WERI-Rb-1 (cell line): ENCODE measurements at regions not wholly inside any gene's neighbourhood (a gene's known extent, or its start where the extent isn't known, plus 50 kb on each side); places are given as distances from the start of the nearest gene placed in this dataset.
"Not testable (repeated sequence)": the region's sequence is repeated elsewhere in the genome, so short reads cannot be mapped to it uniquely, and the experiment has no call there.

Experiments used
- DNase-seq: peaks from one replicate; pipeline ENCODE4 v3.0.0-alpha.2; 2020
- H3K27ac ChIP-seq: fragments of 250-450 bp; sonication (Bioruptor Pico); 2 replicates; pipeline ENCODE4 v1.5.1; 2020; ENCODE audit warnings: mild to moderate bottlenecking, moderate library complexity
- H3K27me3 ChIP-seq: fragments of 250-450 bp; sonication (Bioruptor Pico); 2 replicates; pipeline ENCODE4 v1.5.1; 2021; ENCODE audit warnings: mild to moderate bottlenecking, low read depth, moderate library complexity; ENCODE audit not compliant: insufficient read depth, severe bottlenecking
- H3K36me3 ChIP-seq: fragments of 250-450 bp; sonication (Bioruptor Pico); 2 replicates; pipeline ENCODE4 v1.5.1; 2020; ENCODE audit warnings: mild to moderate bottlenecking, moderate library complexity
- H3K4me3 ChIP-seq: 2 replicates; pipeline ENCODE4 v1.5.1; 2011; ENCODE audit warnings: low read depth, mild to moderate bottlenecking, control low read depth, low read length
- H3K9me3 ChIP-seq: fragments of 250-450 bp; sonication (Bioruptor Pico); 2 replicates; pipeline ENCODE4 v1.5.1; 2021; ENCODE audit warnings: mild to moderate bottlenecking, moderate library complexity; ENCODE audit not compliant: severe bottlenecking
- CTCF ChIP-seq: IDR thresholded peaks from 2 replicates; pipeline ENCODE4 v1.5.1; 2011; ENCODE audit warnings: low read depth, mild to moderate bottlenecking, control low read depth, inconsistent platforms, low read length

DNA sequence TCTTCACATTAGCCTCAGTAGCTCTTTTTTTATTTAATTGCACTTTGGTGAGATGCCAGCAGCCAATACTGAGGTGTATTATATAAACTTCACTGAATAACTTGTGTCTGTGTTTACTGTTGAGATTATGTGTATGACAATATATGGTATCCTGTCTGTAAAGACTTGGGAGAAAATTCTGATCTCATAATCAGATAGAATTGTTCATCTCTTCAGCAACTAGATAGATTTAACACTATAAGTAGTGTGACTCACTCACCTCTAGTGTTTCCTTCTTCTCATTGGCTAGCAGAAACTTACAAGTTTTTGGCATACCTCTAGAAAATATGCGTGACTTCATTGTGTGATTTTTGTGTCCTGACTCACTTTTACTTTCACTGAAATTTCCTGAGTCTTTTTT lies 67.6 kb upstream of the TGFBR2 start:
- no peak for DNase-seq
- Histone ChIP-seq H3K9me3 (no peaks in the 10 kb centered on the region), H3K27ac (no peak overlapping the region), H3K36me3 (no peaks in the 10 kb centered on the region), H3K27me3 (no peaks in the 10 kb centered on the region), H3K4me3 (no peak overlapping the region)
- TF ChIP-seq CTCF: no peak

- Histone ChIP-seq H3K27me3 (no peaks in the 10 kb centered on the region), H3K4me3 (no peak overlapping the region), H3K27ac (no peak overlapping the region), H3K9me3 (no peaks in the 10 kb centered on the region), H3K36me3 (no peaks in the 10 kb centered on the region)
- DNase-seq: no peak
- TF ChIP-seq CTCF: no peak
Measured at GRCh38 chr3:30539206-30539605, 67.2 kb upstream of the TGFBR2 start.

DNA sequence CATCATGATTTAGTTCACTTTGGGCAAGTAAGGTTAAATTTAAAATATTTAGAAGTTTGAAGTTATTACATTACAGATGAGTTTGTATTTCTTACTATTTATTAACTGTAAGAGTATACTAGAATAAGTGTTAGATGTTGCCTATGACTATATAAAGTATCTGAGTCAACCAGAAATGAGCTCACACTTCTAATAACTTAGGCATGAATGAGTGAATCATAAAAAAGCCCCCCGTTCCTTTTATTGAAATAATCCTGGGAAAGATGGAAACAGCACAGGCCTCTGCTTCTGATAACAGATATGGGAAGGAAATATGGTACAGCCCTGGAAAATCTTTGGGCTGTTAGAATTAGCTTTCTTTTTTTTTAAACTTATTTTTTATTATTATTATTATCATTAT lies 66.6 kb upstream of the TGFBR2 start:
- Histone ChIP-seq H3K4me3 (no peak overlapping the region), H3K9me3 (no peaks in the 10 kb centered on the region), H3K27me3 (no peaks in the 10 kb centered on the region), H3K36me3 (no peaks in the 10 kb centered on the region), H3K27ac (no peak overlapping the region)
- no peak for TF ChIP-seq CTCF
- DNase-seq: no peak

- H3K4me3 ChIP-seq, H3K27ac ChIP-seq, H3K9me3 ChIP-seq, H3K36me3 ChIP-seq, DNase-seq, H3K27me3 ChIP-seq: not testable (repeated sequence)
Measured at GRCh38 chr3:30541156-30541555, 65.2 kb upstream of the TGFBR2 start.

DNA sequence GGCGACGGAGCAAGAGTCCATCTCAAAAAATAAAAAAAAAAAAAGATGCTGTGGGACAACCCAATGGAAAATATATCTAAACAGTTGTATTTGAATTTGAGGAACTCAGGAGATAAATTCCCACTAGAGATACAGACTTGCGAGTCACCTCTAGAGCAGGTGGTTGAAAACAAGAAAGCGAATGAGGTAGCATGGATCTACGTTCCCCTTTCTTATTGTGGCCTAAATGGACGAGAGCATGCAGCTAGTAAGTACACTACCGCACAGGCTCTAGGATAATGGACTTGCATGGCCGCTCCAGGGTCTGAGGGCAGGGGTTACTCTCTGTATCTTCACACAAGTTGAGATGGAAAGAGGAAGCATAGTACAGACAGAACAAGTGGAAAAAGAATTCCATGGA lies 63.5 kb upstream of the TGFBR2 start:
- H3K36me3 ChIP-seq: no peaks in the 10 kb centered on the region
- H3K9me3 ChIP-seq: no peaks in the 10 kb centered on the region
- DNase-seq: no peak
- no peak overlapping the region for H3K4me3 ChIP-seq
- H3K27ac ChIP-seq: no peak overlapping the region
- H3K27me3 ChIP-seq: no peaks in the 10 kb centered on the region
- TF ChIP-seq CTCF: no peak

DNA sequence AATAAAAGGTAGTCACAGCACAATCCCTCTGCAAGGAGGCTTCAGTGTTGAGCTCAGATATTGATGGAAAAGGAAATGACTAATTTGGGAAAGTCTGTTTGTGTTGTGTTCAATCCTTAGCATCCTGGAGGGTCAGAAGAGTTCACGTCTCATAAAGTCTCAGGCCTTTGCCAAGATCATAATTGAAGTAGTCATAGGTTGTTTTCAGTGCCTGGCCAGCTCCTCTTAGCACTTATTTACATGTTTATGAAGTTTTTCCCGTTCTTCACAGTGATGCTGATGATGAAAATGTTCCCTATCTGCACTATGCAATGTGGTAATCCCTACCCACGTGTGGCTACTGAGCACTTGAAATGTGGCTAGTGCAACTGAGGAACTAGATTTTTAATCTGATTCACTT lies 61.6 kb upstream of the TGFBR2 start:
- DNase-seq: no peak
- H3K27ac ChIP-seq: no peak overlapping the region
- TF ChIP-seq CTCF: no peak
- H3K36me3 ChIP-seq: no peaks in the 10 kb centered on the region
- H3K27me3 ChIP-seq: no peaks in the 10 kb centered on the region
- no peak overlapping the region for H3K4me3 ChIP-seq
- no peaks in the 10 kb centered on the region for H3K9me3 ChIP-seq
